GM10248 (cell line): ENCODE measurements at regions not wholly inside any gene's neighbourhood (a gene's known extent, or its start where the extent isn't known, plus 50 kb on each side); places are given as distances from the start of the nearest gene placed in this dataset.

Experiments used
- CTCF ChIA-PET: fragments of 300-600 bp; sonication (Branson Sonifier 250); formaldehyde crosslinking; extraction: SDS; loops from one replicate; lab custom pipeline; 2021; ENCODE audit warnings: antibody characterized with exemption; lab: Yijun Ruan, JAX
- POLR2A ChIA-PET: fragments of 350-650 bp; sonication (Branson Sonifier 250); formaldehyde crosslinking; extraction: SDS; loops from one replicate; lab custom pipeline; 2020; ENCODE audit warnings: antibody characterized with exemption; lab: Yijun Ruan, JAX
- DNase-seq: peaks from one replicate; pipeline ENCODE4 v3.0.0; 2012; ENCODE audit errors: extremely low spot score
- TF ChIP-seq, protein P1 (sequence below): IDR thresholded peaks from 2 replicates; pipeline ENCODE4 v1.5.1; 2012; ENCODE audit warnings: mild to moderate bottlenecking, low read depth; ENCODE audit errors: extremely low read depth, missing control alignments, control extremely low read depth

DNA sequence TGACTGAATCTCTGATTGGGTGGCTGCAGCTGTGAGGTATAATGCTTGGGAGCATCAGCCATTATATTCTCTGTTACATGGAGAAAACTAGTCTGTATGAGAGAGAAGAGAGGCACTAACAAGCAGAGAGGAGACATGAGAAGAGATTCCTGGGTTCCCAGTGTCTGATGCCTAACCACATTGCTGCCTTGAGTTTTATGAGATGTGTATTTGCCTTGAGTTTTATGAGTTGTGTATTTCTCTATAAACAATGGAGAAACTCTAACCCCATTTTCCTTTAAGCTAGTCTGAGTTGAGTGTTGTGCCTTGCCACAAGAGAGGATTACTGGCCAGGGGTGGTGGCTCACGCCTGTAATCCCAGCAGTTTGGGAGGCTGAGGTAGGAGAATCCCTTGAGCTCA lies 208.1 kb downstream of the BCOR start:
- CTCF ChIA-PET = no interaction called here

DNA sequence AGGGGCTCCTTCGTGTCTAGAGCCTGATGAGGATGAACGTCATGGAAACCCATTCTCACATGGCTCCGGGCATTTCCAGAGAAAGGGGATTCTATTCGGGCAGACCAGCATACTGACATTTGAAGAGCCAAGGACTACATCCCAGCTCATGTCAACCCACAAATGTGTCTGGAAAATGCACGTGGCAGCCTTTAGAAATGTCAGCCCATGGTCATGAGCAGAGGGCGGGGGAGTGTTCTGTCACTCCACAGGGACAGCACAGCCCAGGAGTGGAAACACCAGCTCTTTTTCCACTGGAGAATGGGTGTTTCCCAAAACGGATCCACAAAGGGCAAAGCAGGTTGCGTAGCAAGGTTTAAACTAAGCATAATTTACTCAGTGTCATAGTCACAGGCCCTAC lies 207.0 kb downstream of the BCOR start:
- ChIA-PET CTCF (no interaction called here), POLR2A (no interaction called here)
- DNase-seq = no peak
- TF ChIP-seq, protein P1, sequence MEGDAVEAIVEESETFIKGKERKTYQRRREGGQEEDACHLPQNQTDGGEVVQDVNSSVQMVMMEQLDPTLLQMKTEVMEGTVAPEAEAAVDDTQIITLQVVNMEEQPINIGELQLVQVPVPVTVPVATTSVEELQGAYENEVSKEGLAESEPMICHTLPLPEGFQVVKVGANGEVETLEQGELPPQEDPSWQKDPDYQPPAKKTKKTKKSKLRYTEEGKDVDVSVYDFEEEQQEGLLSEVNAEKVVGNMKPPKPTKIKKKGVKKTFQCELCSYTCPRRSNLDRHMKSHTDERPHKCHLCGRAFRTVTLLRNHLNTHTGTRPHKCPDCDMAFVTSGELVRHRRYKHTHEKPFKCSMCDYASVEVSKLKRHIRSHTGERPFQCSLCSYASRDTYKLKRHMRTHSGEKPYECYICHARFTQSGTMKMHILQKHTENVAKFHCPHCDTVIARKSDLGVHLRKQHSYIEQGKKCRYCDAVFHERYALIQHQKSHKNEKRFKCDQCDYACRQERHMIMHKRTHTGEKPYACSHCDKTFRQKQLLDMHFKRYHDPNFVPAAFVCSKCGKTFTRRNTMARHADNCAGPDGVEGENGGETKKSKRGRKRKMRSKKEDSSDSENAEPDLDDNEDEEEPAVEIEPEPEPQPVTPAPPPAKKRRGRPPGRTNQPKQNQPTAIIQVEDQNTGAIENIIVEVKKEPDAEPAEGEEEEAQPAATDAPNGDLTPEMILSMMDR = no peak

More for the DNA sequence above, 208.1 kb downstream of the BCOR start:
- TF ChIP-seq, protein P1 = no peak
- POLR2A ChIA-PET = no interaction called here
- DNase-seq = no peak

DNA sequence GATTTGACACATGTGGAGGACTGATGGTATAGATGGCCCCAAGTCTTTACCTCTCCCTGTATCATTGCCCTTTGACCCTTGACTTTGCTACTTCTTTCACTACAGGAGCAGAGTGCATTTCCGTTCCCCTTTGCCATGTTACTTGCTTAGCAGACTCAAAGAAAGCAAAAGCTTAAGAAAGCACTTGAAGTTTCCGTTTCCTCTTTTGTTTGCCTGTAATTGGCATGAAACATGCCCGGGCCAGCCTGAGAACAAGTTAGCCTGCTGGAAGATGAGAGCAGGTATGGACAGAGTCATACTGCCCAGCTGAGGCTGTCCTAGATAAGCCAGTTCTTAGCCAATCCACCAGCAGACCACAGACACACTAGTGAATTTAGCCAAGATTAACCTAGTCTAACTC lies 206.0 kb downstream of the BCOR start:
- CTCF ChIA-PET = no interaction called here
- TF ChIP-seq, protein P1 = no peak
- POLR2A ChIA-PET = no interaction called here
- no peak for DNase-seq

DNA sequence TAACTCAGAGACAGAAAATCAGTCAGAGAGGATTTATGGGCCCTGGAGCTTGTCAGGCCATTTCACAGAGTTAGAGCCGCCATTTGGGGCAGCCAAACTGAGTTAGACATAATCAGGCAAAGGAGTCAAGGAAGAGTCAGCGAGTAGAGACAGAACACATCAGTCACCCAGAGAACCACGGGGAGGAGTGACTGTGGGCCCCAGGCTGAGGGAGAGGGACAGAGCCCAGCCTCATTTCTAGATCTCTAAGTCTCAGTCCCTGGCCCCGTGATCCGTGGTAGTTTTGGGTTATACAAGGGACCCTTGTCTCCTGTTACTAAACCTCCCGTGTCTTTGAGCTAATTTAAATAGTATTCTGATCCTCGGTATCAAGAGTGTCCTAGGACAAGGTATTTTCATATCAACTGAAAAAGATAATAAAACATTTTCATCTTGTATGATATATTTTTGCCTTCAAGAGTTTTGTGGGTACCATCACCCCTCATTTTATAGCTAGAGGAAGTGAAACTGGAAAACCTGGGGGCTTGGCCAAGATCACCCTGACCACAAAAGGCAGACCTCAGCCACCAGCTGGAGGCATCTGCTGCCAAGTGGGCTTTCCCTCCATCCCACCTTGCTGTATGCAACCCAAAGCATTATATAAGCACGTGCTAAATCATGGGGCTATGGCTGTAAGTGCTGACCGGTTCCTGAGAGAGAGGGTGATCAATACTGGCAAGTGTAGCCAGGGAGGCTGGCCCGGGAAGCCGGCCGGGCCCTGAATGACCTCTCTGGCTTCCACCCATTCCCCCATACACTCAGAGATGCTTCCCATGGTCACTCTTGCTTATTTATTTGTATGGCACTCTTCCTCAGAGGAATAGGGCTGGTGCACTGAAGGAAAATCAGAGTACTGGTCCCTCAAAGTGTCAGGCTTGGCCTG lies 204.1 kb downstream of the BCOR start:
- no peak for DNase-seq
- TF ChIP-seq, protein P1 = no peak
- CTCF ChIA-PET = no interaction called here
- POLR2A ChIA-PET = no interaction called here

DNA sequence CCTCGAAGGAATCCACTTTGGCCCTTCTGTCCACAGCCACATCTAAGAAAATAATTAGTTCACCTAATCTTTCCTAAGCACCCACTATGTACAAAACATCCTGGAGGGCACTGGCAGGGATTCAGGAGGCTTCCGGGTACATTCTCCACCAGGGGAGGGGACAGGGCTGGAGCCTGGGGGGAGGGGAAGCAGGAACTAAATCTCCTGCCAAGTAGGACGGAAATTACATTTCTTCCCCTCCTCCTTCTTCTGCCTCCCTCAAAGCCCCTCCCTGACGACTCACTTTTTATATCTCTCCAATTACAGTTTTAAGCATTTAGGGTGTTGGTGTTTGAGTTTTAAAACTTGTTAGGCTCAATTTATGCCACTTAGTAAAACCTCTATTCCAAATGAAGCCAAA lies 203.1 kb downstream of the BCOR start:
- no peak for DNase-seq
- ChIA-PET POLR2A (no interaction called here), CTCF (no interaction called here)
- TF ChIP-seq, protein P1 = no peak

DNA sequence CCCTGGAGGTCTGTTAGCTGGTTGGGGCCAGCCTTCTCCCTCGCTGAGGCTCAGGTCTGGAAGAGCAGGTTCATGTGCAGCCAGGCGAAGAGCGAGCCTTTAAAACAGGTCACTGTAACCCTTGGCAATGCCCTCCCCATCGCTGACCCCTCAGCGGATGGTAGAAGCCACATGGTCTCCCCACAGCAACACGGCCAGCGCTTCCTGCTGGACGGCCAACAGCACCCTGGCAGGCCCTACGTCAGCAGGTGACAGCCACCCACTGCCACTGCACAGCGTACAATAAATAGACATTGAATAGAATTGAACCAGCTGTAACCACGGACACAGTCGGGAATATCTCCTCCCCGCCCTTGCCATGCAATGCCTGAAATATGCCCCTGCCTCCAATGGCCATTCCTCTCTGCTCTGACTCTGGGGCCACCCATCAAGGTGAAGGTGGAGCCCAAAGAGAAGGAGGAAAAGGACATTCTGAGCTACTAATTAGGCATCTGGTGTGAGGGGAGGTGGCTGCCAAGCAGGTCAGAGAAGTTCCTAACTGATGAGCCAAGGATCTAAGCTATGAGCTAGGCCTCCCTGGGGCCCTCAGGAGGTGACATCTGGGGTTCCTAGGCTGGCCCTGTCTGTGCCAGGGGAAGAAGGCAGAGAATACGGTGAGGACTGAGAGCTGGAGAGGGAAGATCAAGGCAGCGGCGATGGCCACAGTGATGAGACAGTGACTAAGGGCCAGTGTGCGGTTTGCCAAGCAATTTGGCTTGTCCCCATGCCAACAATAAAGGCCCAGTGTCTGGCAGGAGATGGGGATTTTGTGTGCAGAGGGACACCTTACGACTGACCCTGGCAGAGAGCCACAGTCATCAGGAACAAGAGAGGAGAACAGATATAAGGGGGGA lies 202.3 kb downstream of the BCOR start:
- TF ChIP-seq, protein P1 = no peak
- ChIA-PET CTCF (no interaction called here), POLR2A (no interaction called here)
- no peak for DNase-seq
